Heart left ventricle (tissue), 16 donors: ENCODE measurements at regions not wholly inside any gene's neighbourhood (a gene's known extent, or its start where the extent isn't known, plus 50 kb on each side); places are given as distances from the start of the nearest gene placed in this dataset.

ENCODE experiments used
- ATAC-seq, 4 donors: fragments of 200-7000 bp; cut with Tn5 transposase; one replicate each; pipeline ENCODE4 v1.9.1; 2020 to 2022; ENCODE audit warnings: moderate library complexity in 4 of 4, mild to moderate bottlenecking in 3 of 4, moderate number of reproducible peaks in 1 of 4
- DNase-seq, 5 donors: peaks; one replicate each; pipeline ENCODE4 v3.0.0-alpha.2; 2020
- H3K27ac ChIP-seq, 12 donors: fragments of 200-600 bp; sonication (generic) in 4 of 12; one replicate each; pipeline versions ENCODE4 v1.5.0 to v1.8.0; 2016 to 2022; ENCODE audit warnings: mild to moderate bottlenecking in 2 of 12
- H3K27me3 ChIP-seq, 9 donors: fragments of 200-600 bp; sonication (generic) in 2 of 9; one replicate each; pipeline versions ENCODE4 v1.5.1 to v1.8.0; 2016 to 2022; ENCODE audit warnings: mild to moderate bottlenecking in 3 of 9
- H3K36me3 ChIP-seq, 9 donors: fragments of 200-600 bp; sonication (generic) in 2 of 9; one replicate each; pipeline versions ENCODE4 v1.5.0 to v1.8.0; 2018 to 2022; ENCODE audit warnings: mild to moderate bottlenecking in 2 of 9
- H3K4me1 ChIP-seq, 12 donors: fragments of 200-600 bp; sonication (generic) in 4 of 12; one replicate each; pipeline versions ENCODE4 v1.5.0 to v1.8.0; 2016 to 2022; ENCODE audit warnings: mild to moderate bottlenecking in 3 of 12
- H3K4me3 ChIP-seq, 12 donors: fragments of 200-600 bp; sonication (generic) in 4 of 12; one replicate each; pipeline versions ENCODE4 v1.5.0 to v1.8.0; 2017 to 2022; ENCODE audit warnings: mild to moderate bottlenecking in 9 of 12, moderate library complexity in 4 of 12
- H3K9me3 ChIP-seq, 12 donors: fragments of 200-600 bp; sonication (generic) in 4 of 12; one replicate each; pipeline versions ENCODE4 v1.5.0 to v1.8.0; 2016 to 2022; ENCODE audit warnings: mild to moderate bottlenecking in 1 of 12
- CTCF ChIP-seq, 12 donors: fragments of 200-600 bp; sonication (generic) in 4 of 12; IDR thresholded peaks; one replicate each; pipeline versions ENCODE4 v1.5.0 to v1.8.0; 2018 to 2022; ENCODE audit warnings: antibody characterized with exemption in 12 of 12, mild to moderate bottlenecking in 5 of 12
- POLR2A ChIP-seq, 2 donors: fragments of 450-650 bp; IDR thresholded peaks; one replicate each; pipeline ENCODE4 v1.6.1; 2017; ENCODE audit warnings: antibody characterized with exemption in 2 of 2, mild to moderate bottlenecking in 2 of 2, moderate library complexity in 2 of 2
- WGBS, 4 donors: extraction: QIAGEN DNeasy Blood & Tissue Kit in 2 of 4; methylation state at CpG; one replicate each; pipeline versions ENCODE4 v1.1.5 to v1.1.7; 2013 to 2018; 5-methylcytosine and 5-hydroxymethylcytosine counted together
- intact Hi-C, 10 donors: fragments of 100-400 bp; cut with DNase I; formaldehyde crosslinking; loops; one replicate each; pipeline versions ENCODE4 v1.11.1 to v1.14.2; 2022
- donor health status: ischemic (EF 13 %, LVEDD 7.1; RV severe dilation, severe dysfunction).
- donor health status: healthy with polysubstance abuse.
- donor health status: DM: no; HTN: yes; CAD: no.
- donor health status: DM: no; HTN: no; CAD: no.
- donor health status: ischemic (EF 25% LVEDD 6.9; RV normal size, moderate dysfunction).
- donor health status: ischemic (EF 25% LVEDD 5.7; RV mildly dilated, moderate dysfunction).
- donor health status: healthy.
- donor health status: DM: yes; HTN: yes; CAD: no.
- donor health status: ischemic (EF 35%, LVEDD 5.7; RV mildly dilated, moderate dysfunction).
- donor health status: nonischemic (EF 11% LVEDD 7.7; RV severe dilation, severe dysfunction).
- donor health status: DM: yes; HTN: yes; CAD: no.
- donor health status: PGD.
- donor health status: ischemic (EF 29% LVEDD 5.4; RV normal size, mild dysfunction).
- donor health status: nonischemic (EF 23%, LVEDD 6.1; RV moderate dilation, normal function).

- no peak for TF ChIP-seq POLR2A (IDR thresholded peaks at IDR 0.05)
- no peak for TF ChIP-seq CTCF (IDR thresholded peaks at IDR 0.05)
- ATAC-seq (no peak), DNase-seq (no peak)
- intact Hi-C loops: loop anchor here in 1 of 10 donors (5.0 kb wide), 1 partner anchor 287 kb away; no protein-coding TSS in a partner anchor
- H3K27me3 ChIP-seq: peaks cover 0 to 8% (median 0%) of the 10 kb centered on the region in 9 donors
- peaks cover 0 to 3% (median 0%) of the 10 kb centered on the region in 12 donors for H3K9me3 ChIP-seq
- no peaks in the 10 kb centered on the region for H3K36me3 ChIP-seq
- H3K27ac ChIP-seq: no peak overlapping the region
- peaks cover 0 to 2% (median 0%) of the 10 kb centered on the region in 12 donors for H3K4me1 ChIP-seq
- 65 to 93% (median 76%) methylated on average over 2 of the region's 2 CpGs for WGBS, 4 donors
- no peak overlapping the region for H3K4me3 ChIP-seq
Observed at GRCh38 chr5:173514661-173515060, 101.8 kb downstream of the BOD1 start.

GRCh38 chr5:173513521-173513991, 102.9 kb downstream of the BOD1 start:
- peaks cover 0 to 3% (median 0%) of the 10 kb centered on the region in 12 donors for H3K9me3 ChIP-seq
- no peak overlapping the region for H3K27ac ChIP-seq
- H3K4me1 ChIP-seq: no peaks in the 10 kb centered on the region
- H3K27me3 ChIP-seq: peaks cover 0 to 8% (median 0%) of the 10 kb centered on the region in 9 donors
- DNase-seq (no peak), ATAC-seq (no peak)
- no peak overlapping the region for H3K4me3 ChIP-seq
- H3K36me3 ChIP-seq: no peaks in the 10 kb centered on the region
- TF ChIP-seq POLR2A (IDR thresholded peaks at IDR 0.05): no peak
- TF ChIP-seq CTCF (IDR thresholded peaks at IDR 0.05): peak in 2 of 12 donors; percentile 7 to 13
- intact Hi-C loops: loop anchor here in 1 of 10 donors (5.0 kb wide), 1 partner anchor 286 kb away; no protein-coding TSS in a partner anchor

GRCh38 chr5:173512637-173513435, 103.6 kb downstream of the BOD1 start:
- WGBS, 4 donors: 74 to 83% (median 77%) methylated on average over 5 of the region's 5 CpGs
- H3K27ac ChIP-seq: no peak overlapping the region
- H3K4me1 ChIP-seq: no peaks in the 10 kb centered on the region
- no peak for DNase-seq
- H3K36me3 ChIP-seq: no peaks in the 10 kb centered on the region
- H3K9me3 ChIP-seq: peaks cover 0 to 3% (median 0%) of the 10 kb centered on the region in 12 donors
- ATAC-seq: no peak
- peaks cover 0 to 8% (median 0%) of the 10 kb centered on the region in 9 donors for H3K27me3 ChIP-seq
- TF ChIP-seq CTCF (IDR thresholded peaks at IDR 0.05) (no peak), POLR2A (IDR thresholded peaks at IDR 0.05) (no peak)
- no peak overlapping the region for H3K4me3 ChIP-seq
- intact Hi-C loops: loop anchor here in 1 of 10 donors (5.0 kb wide), 1 partner anchor 286 kb away; no protein-coding TSS in a partner anchor

- intact Hi-C loops: no loop called here
- H3K4me1 ChIP-seq: no peaks in the 10 kb centered on the region
- ATAC-seq (no peak), DNase-seq (no peak)
- WGBS, 4 donors: 76 to 83% (median 83%) methylated on average over 3 of the region's 3 CpGs
- no peak for TF ChIP-seq POLR2A (IDR thresholded peaks at IDR 0.05)
- TF ChIP-seq CTCF (IDR thresholded peaks at IDR 0.05): no peak
- H3K27ac ChIP-seq: no peak overlapping the region
- H3K9me3 ChIP-seq: peaks cover 0 to 21% (median 5%) of the 10 kb centered on the region in 12 donors
- H3K4me3 ChIP-seq: no peak overlapping the region
- H3K27me3 ChIP-seq: peaks cover 0 to 8% (median 0%) of the 10 kb centered on the region in 9 donors
- H3K36me3 ChIP-seq: no peaks in the 10 kb centered on the region
Observed at GRCh38 chr5:173509060-173509459, 107.4 kb downstream of the BOD1 start.
